B cell (primary cell): ENCODE measurements at regions not wholly inside any gene's neighbourhood (a gene's known extent, or its start where the extent isn't known, plus 50 kb on each side); places are given as distances from the start of the nearest gene placed in this dataset.

Source experiments
- ATAC-seq: fragments of 200-7000 bp; cut with Tn5 transposase; one replicate; pipeline ENCODE4 v1.10.0; 2021; ENCODE audit warnings: low read depth, mild to moderate bottlenecking, moderate number of reproducible peaks, moderate library complexity
- CTCF ChIA-PET: fragments of 350-600 bp; sonication (Branson Sonifier 250); formaldehyde crosslinking; loops from one replicate; lab custom pipeline; 2021; ENCODE audit warnings: antibody characterized with exemption, inconsistent platforms; lab: Charles Lee
- POLR2A ChIA-PET: fragments of 350-600 bp; sonication (Branson Sonifier 250); formaldehyde crosslinking; loops from one replicate; lab custom pipeline; 2021; ENCODE audit warnings: antibody characterized with exemption; lab: Charles Lee
- DNase-seq: peaks from one replicate; pipeline ENCODE4 v3.0.0; 2013
- H2AFZ ChIP-seq: 2 replicates; pipeline ENCODE4 v1.6.1; 2012; ENCODE audit warnings: mild to moderate bottlenecking, low read depth, low read length; ENCODE audit not compliant: insufficient read depth, poor library complexity, severe bottlenecking
- H3K27ac ChIP-seq, 2 donors: 1 replicate in 1 of 2; 2 replicates in 1 of 2; pipeline ENCODE4 v1.5.1; 2012 to 2013; ENCODE audit warnings: low read length in 2 of 2, mild to moderate bottlenecking in 2 of 2, moderate library complexity in 1 of 2
- H3K27me3 ChIP-seq, 4 experiments: fragments of 200-600 bp in 1 of 4; sonication (generic) in 1 of 4; replicated peaks in 1 of 4; 1 replicate in 2 of 4; 2 replicates in 2 of 4; pipeline versions ENCODE4 v1.6.1 to v1.7.0; 2013 to 2016; ENCODE audit warnings: low read length in 3 of 4, mild to moderate bottlenecking in 2 of 4, mixed read lengths in 1 of 4, moderate library complexity in 1 of 4; ENCODE audit not compliant: insufficient read depth in 4 of 4, control insufficient read depth in 3 of 4; ENCODE audit errors: control extremely low read depth in 1 of 4
- H3K36me3 ChIP-seq, 2 experiments: replicated peaks in 1 of 2; 1 replicate in 1 of 2; 2 replicates in 1 of 2; pipeline versions ENCODE4 v1.6.1 to v1.7.1; 2013; ENCODE audit warnings: low read length in 1 of 2; ENCODE audit not compliant: insufficient read depth in 2 of 2, control insufficient read depth in 1 of 2; ENCODE audit errors: control extremely low read depth in 1 of 2, extremely low read depth in 1 of 2
- H3K4me1 ChIP-seq, 2 donors: fragments of 200-600 bp in 1 of 2; sonication (generic) in 1 of 2; 1 replicate in 1 of 2; 2 replicates in 1 of 2; pipeline versions ENCODE4 v1.5.1 to v1.6.1; 2013 to 2017; ENCODE audit warnings: low read length in 2 of 2; ENCODE audit not compliant: control insufficient read depth in 2 of 2, insufficient read depth in 2 of 2
- H3K4me2 ChIP-seq: replicated peaks from 2 replicates; pipeline ENCODE3; 2012; ENCODE audit warnings: mild to moderate bottlenecking, low read depth, low read length; ENCODE audit not compliant: poor library complexity, severe bottlenecking
- H3K4me3 ChIP-seq, 5 experiments: fragments of 200-600 bp in 1 of 5; sonication (generic) in 1 of 5; 1 replicate in 3 of 5; 2 replicates in 2 of 5; pipeline versions ENCODE4 v1.5.1 to v1.7.0; 2011 to 2016; ENCODE audit warnings: low read length in 4 of 5, mild to moderate bottlenecking in 4 of 5, low read depth in 2 of 5, control low read depth in 1 of 5, moderate library complexity in 1 of 5; ENCODE audit not compliant: insufficient read depth in 1 of 5; ENCODE audit errors: control extremely low read depth in 1 of 5, extremely low read depth in 1 of 5
- H3K79me2 ChIP-seq: fragments of 200-600 bp; sonication (generic); one replicate; pipeline ENCODE4 v1.6.0; 2016; ENCODE audit warnings: low read length; ENCODE audit not compliant: control insufficient read depth, insufficient read depth
- H3K9ac ChIP-seq: fragments of 200-600 bp; sonication (generic); 2 replicates; pipeline ENCODE4 v1.6.1; 2017; ENCODE audit warnings: mild to moderate bottlenecking, low read length, moderate library complexity
- H3K9me3 ChIP-seq, 3 donors: one replicate each; pipeline versions ENCODE4 v1.6.1 to v1.7.1; 2013; ENCODE audit warnings: low read length in 2 of 3; ENCODE audit not compliant: control insufficient read depth in 2 of 3, insufficient read depth in 1 of 3; ENCODE audit errors: control extremely low read depth in 1 of 3
- H4K20me1 ChIP-seq: 2 replicates; pipeline ENCODE4 v1.6.0; 2012; ENCODE audit warnings: mild to moderate bottlenecking, low read length; ENCODE audit not compliant: insufficient read depth, control insufficient read depth, poor library complexity, severe bottlenecking
- H3K27ac Mint-ChIP-seq: one replicate; pipeline ENCODE4 v1.8.0; 2021; ENCODE audit warnings: mixed read lengths
- H3K27me3 Mint-ChIP-seq: one replicate; pipeline ENCODE4 v1.8.0; 2021; ENCODE audit warnings: mixed read lengths
- H3K4me1 Mint-ChIP-seq: one replicate; pipeline ENCODE4 v1.8.0; 2021; ENCODE audit warnings: mixed read lengths
- H3K4me3 Mint-ChIP-seq: one replicate; pipeline ENCODE4 v1.8.0; 2021; ENCODE audit warnings: mixed read lengths
- H3K9me3 Mint-ChIP-seq: one replicate; pipeline ENCODE4 v1.8.0; 2022; ENCODE audit warnings: mixed read lengths; ENCODE audit not compliant: insufficient read depth
- CTCF ChIP-seq: fragments of 200-600 bp; IDR thresholded peaks from one replicate; pipeline ENCODE4 v1.8.0; 2022; ENCODE audit warnings: antibody characterized with exemption, mild to moderate bottlenecking
- EZH2 ChIP-seq: IDR thresholded peaks from 2 replicates; pipeline ENCODE4 v1.6.1; 2012; ENCODE audit warnings: borderline replicate concordance, low read depth, mild to moderate bottlenecking, moderate library complexity, low read length; ENCODE audit not compliant: insufficient read depth, poor library complexity, severe bottlenecking
- WGBS: methylation state at CpG from one replicate; pipeline ENCODE4 v1.1.5; 2013; ENCODE audit warnings: missing lambda C conversion rate; ENCODE audit not compliant: insufficient coverage; 5-methylcytosine and 5-hydroxymethylcytosine counted together
- intact Hi-C: fragments of 100-400 bp; cut with micrococcal nuclease; formaldehyde crosslinking; loops from one replicate; pipeline ENCODE4 v1.10.0; 2022

- Histone ChIP-seq H3K4me1 (no peaks in the 10 kb centered on the region), H3K4me3 (no peak overlapping the region), H3K36me3 (no peaks in the 10 kb centered on the region), H3K9me3 (peaks cover 0 to 5% (median 0%) of the 10 kb centered on the region in 3 donors), H3K27ac (no peak overlapping the region), H2AFZ (no peak overlapping the region), H3K79me2 (no peaks in the 10 kb centered on the region), H3K27me3 (no peaks in the 10 kb centered on the region), H3K4me2 (no peak overlapping the region), H3K9ac (no peak overlapping the region), H4K20me1 (no peaks in the 10 kb centered on the region)
- intact Hi-C loops = no loop called here
- no peak for DNase-seq
- ChIA-PET CTCF (no interaction called here), POLR2A (no interaction called here)
- TF ChIP-seq CTCF = no peak
- no peak for TF ChIP-seq EZH2
- Mint-ChIP-seq H3K9me3 (peaks cover 2% of the 10 kb centered on the region), H3K27me3 (peaks cover 23% of the 10 kb centered on the region), H3K4me3 (no peak overlapping the region), H3K4me1 (no peaks in the 10 kb centered on the region), H3K27ac (no peak overlapping the region)
- no peak for ATAC-seq
- 100% methylated on average over 2 of the region's 6 CpGs for WGBS
Observed at GRCh38 chr2:220696280-220696669, 875.8 kb downstream of the EPHA4 start.

- Mint-ChIP-seq H3K27ac (no peak overlapping the region), H3K4me1 (no peaks in the 10 kb centered on the region), H3K27me3 (peaks cover 23% of the 10 kb centered on the region), H3K4me3 (no peak overlapping the region), H3K9me3 (peaks cover 2% of the 10 kb centered on the region)
- ATAC-seq (no peak), DNase-seq (no peak)
- CTCF ChIA-PET = no interaction called here
- Histone ChIP-seq H3K9ac (no peak overlapping the region), H2AFZ (no peak overlapping the region), H3K27ac (no peak overlapping the region), H3K36me3 (no peaks in the 10 kb centered on the region), H4K20me1 (no peaks in the 10 kb centered on the region), H3K79me2 (no peaks in the 10 kb centered on the region), H3K4me3 (no peak overlapping the region), H3K4me2 (no peak overlapping the region), H3K27me3 (no peaks in the 10 kb centered on the region), H3K4me1 (no peaks in the 10 kb centered on the region), H3K9me3 (peaks cover 0 to 5% (median 0%) of the 10 kb centered on the region in 3 donors)
- WGBS = 78% methylated on average over 1 of the region's 2 CpGs
- intact Hi-C loops = no loop called here
- TF ChIP-seq CTCF = no peak
- POLR2A ChIA-PET = no interaction called here
Observed at GRCh38 chr2:220697011-220697410, 875.1 kb downstream of the EPHA4 start.
